ENCODE measurements at regions not wholly inside any gene's neighbourhood (a gene's known extent, or its start where the extent isn't known, plus 50 kb on each side); places are given as distances from the start of the nearest gene placed in this dataset.

DNA sequence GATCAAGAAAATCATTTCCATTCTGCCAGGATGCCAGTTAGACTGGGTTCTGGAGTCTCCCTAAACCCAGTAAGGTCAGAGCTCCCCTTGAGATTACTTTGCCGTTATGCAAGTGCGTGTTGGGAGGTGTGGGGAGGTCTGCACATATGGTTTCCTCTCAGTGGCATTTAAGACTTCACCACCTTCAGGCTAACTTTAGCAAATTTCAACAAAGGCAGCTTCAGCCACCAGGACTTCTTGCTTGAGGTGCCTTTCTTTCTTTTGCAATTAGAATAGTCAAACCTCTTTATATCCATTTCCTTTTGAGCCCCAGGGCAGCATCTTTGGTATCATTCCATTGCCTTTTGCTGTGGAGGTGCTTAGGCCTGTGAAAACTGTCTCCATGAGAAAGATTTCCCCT lies 117.2 kb upstream of the CCND2 start:
- Histone ChIP-seq H3K9me3 (ENCODE audit: low read depth, low read length, poor library complexity, severe bottlenecking) (no peaks in the 10 kb centered on the region), H3K4me3 (ENCODE audit: low read depth, low read length, poor library complexity, severe bottlenecking) (no peak overlapping the region), H3K4me1 (ENCODE audit: insufficient read depth, low read length, poor library complexity, severe bottlenecking) (no peaks in the 10 kb centered on the region), H3K36me3 (ENCODE audit: insufficient read depth, low read length, poor library complexity, severe bottlenecking) (no peaks in the 10 kb centered on the region), H3K27ac (ENCODE audit: low read depth, low read length, poor library complexity, severe bottlenecking) (no peak overlapping the region), H3K27me3 (replicated peaks; ENCODE audit: insufficient read depth, low read depth, low read length, poor library complexity) (no peaks in the 10 kb centered on the region)
- ChIA-PET POLR2A (ENCODE audit: low non-redundant PET) (no interaction called here), CTCF (no interaction called here)
- TF ChIP-seq CTCF (conservative IDR thresholded peaks at IDR 0.05; ENCODE audit: low read depth, low read length) (no peak), EZH2 (IDR thresholded peaks at IDR 0.05; ENCODE audit: borderline replicate concordance, low read depth, low read length, poor library complexity, severe bottlenecking) (no peak)
- intact Hi-C loops (cut with micrococcal nuclease; ENCODE audit: unreplicated experiment): no loop called here
- BruUV-seq (replicated peaks): no TSS peak
- no peak for DNase-seq (ENCODE audit: low spot score)

DNA sequence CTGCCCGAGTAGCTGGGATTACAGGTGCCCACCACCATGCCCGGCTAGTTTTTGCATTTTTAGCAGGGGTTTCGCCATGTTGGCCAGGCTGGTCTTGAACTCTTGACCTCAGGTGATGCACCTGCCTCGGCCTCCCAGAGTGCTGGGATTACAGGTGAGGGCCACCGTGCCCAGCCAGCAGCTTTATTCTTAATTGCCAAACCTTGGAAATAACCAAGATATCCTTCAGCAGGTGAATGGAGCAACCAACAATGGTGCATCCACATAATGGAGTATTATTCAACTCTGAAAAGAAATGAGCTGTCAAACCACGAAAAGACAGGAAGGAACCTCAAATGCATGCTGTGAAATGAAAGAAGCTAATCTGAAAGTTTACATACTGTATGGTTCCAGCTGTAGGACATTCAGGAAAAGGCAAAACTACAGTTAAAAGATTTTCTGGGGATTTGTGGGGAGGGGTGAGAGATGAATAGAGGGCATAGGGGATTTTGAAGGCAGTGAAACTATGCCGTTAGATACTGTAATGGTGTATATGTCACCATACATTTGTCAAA lies 118.8 kb upstream of the CCND2 start:
- no peaks in the 10 kb centered on the region for H3K4me1 ChIP-seq (ENCODE audit: insufficient read depth, low read length, poor library complexity, severe bottlenecking)
- no peak for DNase-seq (ENCODE audit: low spot score)
- no TSS peak for BruUV-seq (replicated peaks)

DNA sequence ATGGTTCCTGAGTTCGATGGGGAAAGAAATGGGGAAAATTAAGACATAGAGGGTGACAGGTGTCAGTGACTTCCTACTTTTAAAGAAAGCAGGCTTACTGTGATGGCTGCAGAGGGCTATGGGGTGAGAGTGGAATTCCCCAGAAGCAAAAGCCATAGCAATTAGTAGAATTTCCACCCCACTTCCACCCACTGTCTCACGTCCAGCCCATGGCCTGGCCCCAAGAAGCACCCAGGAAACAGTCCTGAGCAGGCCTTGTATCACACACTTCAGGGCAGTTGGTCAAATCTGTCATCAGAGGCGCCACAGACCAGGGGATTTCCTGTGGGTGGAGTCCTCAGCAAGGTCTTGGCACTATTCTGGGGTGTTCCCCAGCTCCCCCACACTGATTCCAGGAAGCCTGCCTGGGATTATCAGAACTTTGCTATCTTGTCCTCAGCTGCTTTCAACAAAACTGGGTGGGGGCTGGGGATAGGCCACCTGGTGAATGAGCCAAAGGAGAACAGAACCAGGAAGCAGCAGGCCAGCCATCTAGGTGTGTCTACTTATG lies 120.1 kb upstream of the CCND2 start:
- BruUV-seq (replicated peaks): no TSS peak
- intact Hi-C loops (cut with micrococcal nuclease; ENCODE audit: unreplicated experiment): no loop called here

More for the DNA sequence above, 118.8 kb upstream of the CCND2 start:
- CTCF ChIA-PET: no interaction called here
- Histone ChIP-seq H3K4me3 (ENCODE audit: low read depth, low read length, poor library complexity, severe bottlenecking) (no peak overlapping the region), H3K36me3 (ENCODE audit: insufficient read depth, low read length, poor library complexity, severe bottlenecking) (no peaks in the 10 kb centered on the region), H3K27me3 (replicated peaks; ENCODE audit: insufficient read depth, low read depth, low read length, poor library complexity) (no peaks in the 10 kb centered on the region), H3K9me3 (ENCODE audit: low read depth, low read length, poor library complexity, severe bottlenecking) (no peaks in the 10 kb centered on the region), H3K27ac (ENCODE audit: low read depth, low read length, poor library complexity, severe bottlenecking) (no peak overlapping the region)
- POLR2A ChIA-PET (ENCODE audit: low non-redundant PET): interaction anchor here (0.6 kb wide), 1 partner anchor 39 kb away, joined by 3 read pairs; no protein-coding TSS in a partner anchor
- intact Hi-C loops (cut with micrococcal nuclease; ENCODE audit: unreplicated experiment): no loop called here
- no peak for TF ChIP-seq EZH2 (IDR thresholded peaks at IDR 0.05; ENCODE audit: borderline replicate concordance, low read depth, low read length, poor library complexity, severe bottlenecking)
- no peak for TF ChIP-seq CTCF (conservative IDR thresholded peaks at IDR 0.05; ENCODE audit: low read depth, low read length)

More for the DNA sequence above, 120.1 kb upstream of the CCND2 start:
- no peaks in the 10 kb centered on the region for H3K4me1 ChIP-seq (ENCODE audit: insufficient read depth, low read length, poor library complexity, severe bottlenecking)
- no peak for DNase-seq (ENCODE audit: low spot score)
- H3K27me3 ChIP-seq (replicated peaks; ENCODE audit: insufficient read depth, low read depth, low read length, poor library complexity): no peaks in the 10 kb centered on the region
- TF ChIP-seq EZH2 (IDR thresholded peaks at IDR 0.05; ENCODE audit: borderline replicate concordance, low read depth, low read length, poor library complexity, severe bottlenecking) (no peak), CTCF (conservative IDR thresholded peaks at IDR 0.05; ENCODE audit: low read depth, low read length) (no peak)
- H3K4me3 ChIP-seq (ENCODE audit: low read depth, low read length, poor library complexity, severe bottlenecking): no peak overlapping the region
- H3K36me3 ChIP-seq (ENCODE audit: insufficient read depth, low read length, poor library complexity, severe bottlenecking): no peaks in the 10 kb centered on the region
- H3K27ac ChIP-seq (ENCODE audit: low read depth, low read length, poor library complexity, severe bottlenecking): no peak overlapping the region
- CTCF ChIA-PET: no interaction called here
- H3K9me3 ChIP-seq (ENCODE audit: low read depth, low read length, poor library complexity, severe bottlenecking): no peaks in the 10 kb centered on the region
- POLR2A ChIA-PET (ENCODE audit: low non-redundant PET): no interaction called here

Data from A673 (cell line).